Psoas muscle (tissue), 7 donors: ENCODE measurements at regions not wholly inside any gene's neighbourhood (a gene's known extent, or its start where the extent isn't known, plus 50 kb on each side); places are given as distances from the start of the nearest gene placed in this dataset.

Source experiments
- ATAC-seq, 4 donors: fragments of 200-7000 bp; cut with Tn5 transposase; one replicate each; pipeline ENCODE4 v1.9.1; 2020; ENCODE audit warnings: moderate library complexity in 3 of 4, mild to moderate bottlenecking in 2 of 4
- DNase-seq, 2 donors: peaks; one replicate each; pipeline ENCODE4 v3.0.0-alpha.2; 2020
- H3K27ac ChIP-seq: fragments of 200-600 bp; one replicate; pipeline ENCODE4 v1.8.0; 2022
- H3K27me3 ChIP-seq, 3 donors: fragments of 200-600 bp in 1 of 3; one replicate each; pipeline versions ENCODE4 v1.6.1 to v1.8.0; 2013 to 2022; ENCODE audit warnings: low read length in 2 of 3, mild to moderate bottlenecking in 2 of 3, moderate library complexity in 1 of 3; ENCODE audit not compliant: insufficient read depth in 3 of 3
- H3K36me3 ChIP-seq, 2 donors: fragments of 200-600 bp in 1 of 2; one replicate each; pipeline versions ENCODE4 v1.6.1 to v1.8.0; 2013 to 2022; ENCODE audit warnings: low read depth in 1 of 2, mild to moderate bottlenecking in 1 of 2, moderate library complexity in 1 of 2; ENCODE audit not compliant: insufficient read depth in 1 of 2
- H3K4me1 ChIP-seq: fragments of 200-600 bp; one replicate; pipeline ENCODE4 v1.8.0; 2022
- H3K4me3 ChIP-seq: fragments of 200-600 bp; one replicate; pipeline ENCODE4 v1.8.0; 2022; ENCODE audit warnings: mild to moderate bottlenecking
- H3K9me3 ChIP-seq: fragments of 200-600 bp; one replicate; pipeline ENCODE4 v1.8.0; 2022
- WGBS, 3 donors: extraction: QIAGEN DNeasy Blood & Tissue Kit; methylation state at CpG; one replicate each; pipeline versions ENCODE4 v1.1.6 to v1.1.7; 2013; 5-methylcytosine and 5-hydroxymethylcytosine counted together
- intact Hi-C, 2 donors: fragments of 100-400 bp; cut with DNase I; formaldehyde crosslinking; loops; one replicate each; pipeline versions ENCODE4 v1.11.0 to v1.14.2; 2022
- TF ChIP-seq, protein P1 (sequence below): fragments of 200-600 bp; IDR thresholded peaks from one replicate; pipeline ENCODE4 v1.8.0; 2022; ENCODE audit warnings: antibody characterized with exemption
- donor health status: healthy with polysubstance abuse.
- donor health status: DM: no; HTN: no; CAD: no; lungs with moderate emphysema.
- donor health status: Bipolar disorder and iron deficiency.
- donor health status: healthy.
- donor health status: DM: yes; HTN: yes; CAD: no.
- donor health status: DM: no; HTN: no; CAD: no.
- donor health status: DM: yes; HTN: yes; CAD: no.

DNA sequence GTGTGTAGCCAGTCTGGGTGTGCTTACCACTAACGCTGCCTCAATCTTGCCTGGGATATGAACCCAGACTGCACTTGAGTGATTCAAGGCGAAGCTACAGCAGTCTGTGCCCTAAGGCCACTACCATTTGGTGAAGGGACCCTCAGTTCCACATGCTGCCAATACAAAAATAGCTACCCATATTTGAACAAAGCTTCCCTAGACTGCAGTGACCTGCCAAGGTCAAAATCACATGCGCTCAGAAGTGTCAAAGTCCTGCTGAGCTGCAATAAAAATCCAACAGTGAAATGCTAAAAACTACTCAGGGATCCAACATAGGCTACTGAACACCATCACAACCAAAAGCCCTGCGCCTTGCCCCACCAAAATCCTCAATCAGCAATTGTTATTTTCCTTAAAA, 472.3 kb upstream of the VSTM2A start:
- no peak overlapping the region for H3K27ac ChIP-seq
- ATAC-seq (no peak), DNase-seq (no peak)
- H3K27me3 ChIP-seq, result no peaks in the 10 kb centered on the region
- no peaks in the 10 kb centered on the region for H3K9me3 ChIP-seq
- 83 to 90% (median 85%) methylated on average over 4 of the region's 4 CpGs for WGBS, 3 donors
- intact Hi-C loops, result no loop called here
- no peaks in the 10 kb centered on the region for H3K4me1 ChIP-seq
- H3K36me3 ChIP-seq, result no peaks in the 10 kb centered on the region
- no peak overlapping the region for H3K4me3 ChIP-seq
- TF ChIP-seq, protein P1, sequence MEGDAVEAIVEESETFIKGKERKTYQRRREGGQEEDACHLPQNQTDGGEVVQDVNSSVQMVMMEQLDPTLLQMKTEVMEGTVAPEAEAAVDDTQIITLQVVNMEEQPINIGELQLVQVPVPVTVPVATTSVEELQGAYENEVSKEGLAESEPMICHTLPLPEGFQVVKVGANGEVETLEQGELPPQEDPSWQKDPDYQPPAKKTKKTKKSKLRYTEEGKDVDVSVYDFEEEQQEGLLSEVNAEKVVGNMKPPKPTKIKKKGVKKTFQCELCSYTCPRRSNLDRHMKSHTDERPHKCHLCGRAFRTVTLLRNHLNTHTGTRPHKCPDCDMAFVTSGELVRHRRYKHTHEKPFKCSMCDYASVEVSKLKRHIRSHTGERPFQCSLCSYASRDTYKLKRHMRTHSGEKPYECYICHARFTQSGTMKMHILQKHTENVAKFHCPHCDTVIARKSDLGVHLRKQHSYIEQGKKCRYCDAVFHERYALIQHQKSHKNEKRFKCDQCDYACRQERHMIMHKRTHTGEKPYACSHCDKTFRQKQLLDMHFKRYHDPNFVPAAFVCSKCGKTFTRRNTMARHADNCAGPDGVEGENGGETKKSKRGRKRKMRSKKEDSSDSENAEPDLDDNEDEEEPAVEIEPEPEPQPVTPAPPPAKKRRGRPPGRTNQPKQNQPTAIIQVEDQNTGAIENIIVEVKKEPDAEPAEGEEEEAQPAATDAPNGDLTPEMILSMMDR, result no peak

DNA sequence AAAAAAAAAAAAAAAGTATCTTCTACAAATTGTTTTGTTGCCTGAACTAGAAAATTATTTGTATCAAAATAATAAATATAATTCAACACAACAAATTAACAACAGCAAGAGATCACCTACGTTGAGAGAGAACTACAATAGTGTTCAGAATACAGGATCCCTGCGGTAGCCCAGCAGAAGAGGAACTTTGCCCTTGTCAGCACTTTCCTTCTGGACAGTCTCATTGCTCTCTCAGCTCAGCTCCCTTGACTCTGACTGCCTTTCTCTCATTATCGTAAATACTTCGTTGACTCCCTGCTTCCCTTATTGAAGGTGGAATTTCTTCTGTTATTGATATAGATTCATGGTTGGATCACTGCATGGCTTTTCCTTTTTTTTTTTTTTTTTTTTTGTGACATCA, 469.5 kb upstream of the VSTM2A start:
- Histone ChIP-seq H3K36me3 (no peaks in the 10 kb centered on the region), H3K27me3 (no peaks in the 10 kb centered on the region), H3K9me3 (no peaks in the 10 kb centered on the region), H3K27ac (no peak overlapping the region), H3K4me1 (no peaks in the 10 kb centered on the region), H3K4me3 (no peak overlapping the region)
- TF ChIP-seq, protein P1, result no peak
- intact Hi-C loops, result no loop called here
- WGBS, 3 donors, result 79 to 83% (median 81%) methylated on average over 4 of the region's 4 CpGs
- DNase-seq (no peak), ATAC-seq (no peak)

DNA sequence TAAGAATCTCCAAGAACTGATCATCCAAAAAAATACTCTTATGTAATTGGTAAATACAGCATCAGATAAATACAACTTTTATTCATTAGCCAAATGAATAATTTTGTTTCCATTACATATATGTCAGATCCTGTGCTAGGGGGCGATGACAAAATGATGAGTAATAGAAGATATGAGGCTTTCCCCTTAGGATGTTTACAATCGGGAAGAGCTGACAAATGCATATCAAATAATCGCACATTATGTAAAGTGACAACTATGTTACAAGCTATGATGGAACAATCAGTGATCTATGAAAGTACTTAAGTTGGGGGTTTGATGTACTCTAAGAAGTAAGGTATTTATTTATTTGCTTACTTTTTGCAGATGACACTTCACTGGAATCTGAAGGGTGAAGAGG, 465.6 kb upstream of the VSTM2A start:
- no peak for DNase-seq
- intact Hi-C loops, result no loop called here
- H3K27me3 ChIP-seq, result no peaks in the 10 kb centered on the region
- H3K9me3 ChIP-seq, result no peaks in the 10 kb centered on the region
- no peaks in the 10 kb centered on the region for H3K4me1 ChIP-seq
- no peak overlapping the region for H3K27ac ChIP-seq
- TF ChIP-seq, protein P1, result no peak
- H3K36me3 ChIP-seq, result no peaks in the 10 kb centered on the region
- ATAC-seq, result no peak
- WGBS, 3 donors, result 83 to 89% (median 89%) methylated on average over 3 of the region's 3 CpGs
- no peak overlapping the region for H3K4me3 ChIP-seq

DNA sequence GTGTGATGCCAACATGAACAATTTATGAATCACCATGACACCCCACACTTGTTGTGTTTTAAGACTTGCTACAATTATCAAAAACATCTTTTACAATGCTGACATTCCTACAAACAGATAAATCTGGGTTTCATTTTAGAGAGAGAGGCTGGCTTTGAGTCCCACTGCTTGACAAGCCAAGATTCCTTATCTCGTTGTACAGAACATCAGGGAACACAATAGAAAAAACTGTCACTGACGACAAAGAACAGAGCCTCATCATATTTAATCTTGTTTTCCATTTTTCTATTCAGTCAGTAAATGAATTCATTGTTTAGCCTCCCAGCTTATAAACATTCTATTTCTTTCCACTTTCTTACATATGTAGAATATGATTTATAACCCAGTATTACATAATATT, 461.6 kb upstream of the VSTM2A start:
- Histone ChIP-seq H3K4me1 (no peaks in the 10 kb centered on the region), H3K4me3 (no peak overlapping the region), H3K27ac (no peak overlapping the region), H3K27me3 (no peaks in the 10 kb centered on the region), H3K36me3 (no peaks in the 10 kb centered on the region), H3K9me3 (no peaks in the 10 kb centered on the region)
- TF ChIP-seq, protein P1, result no peak
- DNase-seq (no peak), ATAC-seq (no peak)
- 28 to 71% (median 69%) methylated on average over 2 of the region's 2 CpGs for WGBS, 3 donors
- intact Hi-C loops, result no loop called here

DNA sequence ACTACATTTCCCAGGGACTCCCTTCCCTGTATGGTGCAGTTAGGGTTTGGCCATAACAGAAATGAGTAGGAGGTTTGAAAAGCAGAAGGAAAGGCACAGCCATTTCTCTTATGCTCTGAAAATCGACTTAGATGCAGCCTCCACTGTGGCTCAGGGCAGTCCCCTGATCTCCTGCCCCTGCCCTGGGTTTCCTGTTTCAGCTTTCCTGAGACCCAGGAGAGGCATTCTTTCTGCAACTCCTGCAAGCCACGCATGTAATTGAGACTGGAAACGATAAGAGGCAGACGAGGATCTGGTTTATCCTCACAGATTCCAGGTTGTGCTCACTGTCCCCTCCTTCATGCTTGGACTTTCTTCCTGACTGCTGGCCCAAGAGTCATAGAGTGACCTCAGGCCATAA, 461.2 kb upstream of the VSTM2A start:
- WGBS, 3 donors, result 11 to 16% (median 13%) methylated on average over 4 of the region's 4 CpGs
- intact Hi-C loops, result no loop called here

More for the DNA sequence above, 461.2 kb upstream of the VSTM2A start:
- H3K27me3 ChIP-seq, result no peaks in the 10 kb centered on the region
- no peak overlapping the region for H3K27ac ChIP-seq
- no peaks in the 10 kb centered on the region for H3K4me1 ChIP-seq
- DNase-seq (no peak), ATAC-seq (no peak)
- no peaks in the 10 kb centered on the region for H3K9me3 ChIP-seq
- H3K4me3 ChIP-seq, result no peak overlapping the region
- no peaks in the 10 kb centered on the region for H3K36me3 ChIP-seq
- TF ChIP-seq, protein P1, result no peak
